GM13977 (cell line): ENCODE measurements at regions not wholly inside any gene's neighbourhood (a gene's known extent, or its start where the extent isn't known, plus 50 kb on each side); places are given as distances from the start of the nearest gene placed in this dataset.

Experiments used
- DNase-seq: peaks from one replicate; pipeline ENCODE4 v3.0.0; 2012; ENCODE audit warnings: low spot score
- in situ Hi-C: fragments of 300-500 bp; cut with MboI; formaldehyde crosslinking; loops from one replicate; pipeline ENCODE4 v1.12.0; 2022; ENCODE audit warnings: low sequenced_read_pairs, low pct_unique_long_range_greater_than_20kb, mixed read lengths, inconsistent platforms; ENCODE audit not compliant: unreplicated experiment
- TF ChIP-seq, protein P1 (sequence below): IDR thresholded peaks from 2 replicates; pipeline ENCODE4 v1.5.1; 2012; ENCODE audit warnings: mild to moderate bottlenecking, control low read depth; ENCODE audit not compliant: insufficient read depth; ENCODE audit errors: extremely low read depth, missing control alignments

DNA sequence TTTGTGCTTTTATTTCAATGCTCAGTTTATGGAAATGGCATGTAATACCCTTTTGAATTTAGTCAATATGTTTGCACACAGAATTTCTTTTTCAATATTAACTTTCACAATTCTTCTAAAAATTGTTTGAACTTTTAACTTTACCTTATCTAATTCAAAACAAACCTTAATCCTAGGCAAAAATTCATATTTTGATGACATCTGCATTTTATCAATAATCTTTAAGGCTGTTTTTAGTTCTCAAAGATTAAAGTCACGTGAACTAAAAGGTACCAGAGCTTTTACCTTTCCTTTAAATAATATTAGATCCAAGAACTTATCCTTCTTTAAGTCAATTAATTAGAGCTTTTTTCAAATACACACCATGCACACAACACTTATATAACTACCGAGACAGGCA is 218.9 kb upstream of the NCAM2 start:
- in situ Hi-C loops, result no loop called here
- TF ChIP-seq, protein P1, sequence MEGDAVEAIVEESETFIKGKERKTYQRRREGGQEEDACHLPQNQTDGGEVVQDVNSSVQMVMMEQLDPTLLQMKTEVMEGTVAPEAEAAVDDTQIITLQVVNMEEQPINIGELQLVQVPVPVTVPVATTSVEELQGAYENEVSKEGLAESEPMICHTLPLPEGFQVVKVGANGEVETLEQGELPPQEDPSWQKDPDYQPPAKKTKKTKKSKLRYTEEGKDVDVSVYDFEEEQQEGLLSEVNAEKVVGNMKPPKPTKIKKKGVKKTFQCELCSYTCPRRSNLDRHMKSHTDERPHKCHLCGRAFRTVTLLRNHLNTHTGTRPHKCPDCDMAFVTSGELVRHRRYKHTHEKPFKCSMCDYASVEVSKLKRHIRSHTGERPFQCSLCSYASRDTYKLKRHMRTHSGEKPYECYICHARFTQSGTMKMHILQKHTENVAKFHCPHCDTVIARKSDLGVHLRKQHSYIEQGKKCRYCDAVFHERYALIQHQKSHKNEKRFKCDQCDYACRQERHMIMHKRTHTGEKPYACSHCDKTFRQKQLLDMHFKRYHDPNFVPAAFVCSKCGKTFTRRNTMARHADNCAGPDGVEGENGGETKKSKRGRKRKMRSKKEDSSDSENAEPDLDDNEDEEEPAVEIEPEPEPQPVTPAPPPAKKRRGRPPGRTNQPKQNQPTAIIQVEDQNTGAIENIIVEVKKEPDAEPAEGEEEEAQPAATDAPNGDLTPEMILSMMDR, result no peak
- no peak for DNase-seq

DNA sequence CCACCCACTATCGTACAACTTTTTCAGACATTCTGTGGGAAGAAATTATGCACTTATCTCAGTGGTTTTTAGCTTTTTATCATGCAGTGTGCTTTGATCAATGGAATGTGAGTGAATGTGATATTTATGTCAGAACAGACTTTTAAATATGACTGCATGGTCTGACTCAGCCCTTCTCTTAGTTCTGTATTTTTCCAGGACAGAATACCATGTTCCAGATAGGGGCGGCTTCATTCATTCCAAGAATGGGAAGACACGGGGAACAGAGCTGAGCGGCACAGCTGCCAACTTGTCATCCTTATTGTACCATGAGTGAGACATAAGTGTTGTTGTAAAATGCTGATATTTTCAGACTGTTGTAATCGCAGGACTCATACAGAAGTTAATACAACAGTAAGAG is 214.6 kb upstream of the NCAM2 start:
- in situ Hi-C loops, result no loop called here
- DNase-seq, result no peak
- TF ChIP-seq, protein P1, result no peak

- TF ChIP-seq, protein P1, result no peak
- DNase-seq, result no peak
- in situ Hi-C loops, result no loop called here
Measured at GRCh38 chr21:20789729-20790500, 208.3 kb upstream of the NCAM2 start.

GRCh38 chr21:20800106-20800505 is 198.1 kb upstream of the NCAM2 start:
- in situ Hi-C loops, result no loop called here
- DNase-seq, result no peak
- TF ChIP-seq, protein P1, result no peak

GRCh38 chr21:20802201-20802600 is 196.0 kb upstream of the NCAM2 start:
- in situ Hi-C loops, result no loop called here
- TF ChIP-seq, protein P1, result no peak
- no peak for DNase-seq

GRCh38 chr21:20802631-20803260 is 195.5 kb upstream of the NCAM2 start:
- in situ Hi-C loops, result no loop called here
- TF ChIP-seq, protein P1, result no peak
- DNase-seq, result no peak
